Activated CD4-positive, alpha-beta T cell treated with anti-CD3 and anti-CD28 coated beads, Interleukin-2, Interleukin-4, amounts not matched to agents 100 ng/mL and 50 ng/mL, durations not matched to agents 16 hours and 8 hours (primary cell): ENCODE measurements at regions not wholly inside any gene's neighbourhood (a gene's known extent, or its start where the extent isn't known, plus 50 kb on each side); places are given as distances from the start of the nearest gene placed in this dataset.

Experiments used
- DNase-seq: peaks from one replicate; pipeline ENCODE4 v3.0.0-alpha.2; 2020; ENCODE audit warnings: low spot score

DNA sequence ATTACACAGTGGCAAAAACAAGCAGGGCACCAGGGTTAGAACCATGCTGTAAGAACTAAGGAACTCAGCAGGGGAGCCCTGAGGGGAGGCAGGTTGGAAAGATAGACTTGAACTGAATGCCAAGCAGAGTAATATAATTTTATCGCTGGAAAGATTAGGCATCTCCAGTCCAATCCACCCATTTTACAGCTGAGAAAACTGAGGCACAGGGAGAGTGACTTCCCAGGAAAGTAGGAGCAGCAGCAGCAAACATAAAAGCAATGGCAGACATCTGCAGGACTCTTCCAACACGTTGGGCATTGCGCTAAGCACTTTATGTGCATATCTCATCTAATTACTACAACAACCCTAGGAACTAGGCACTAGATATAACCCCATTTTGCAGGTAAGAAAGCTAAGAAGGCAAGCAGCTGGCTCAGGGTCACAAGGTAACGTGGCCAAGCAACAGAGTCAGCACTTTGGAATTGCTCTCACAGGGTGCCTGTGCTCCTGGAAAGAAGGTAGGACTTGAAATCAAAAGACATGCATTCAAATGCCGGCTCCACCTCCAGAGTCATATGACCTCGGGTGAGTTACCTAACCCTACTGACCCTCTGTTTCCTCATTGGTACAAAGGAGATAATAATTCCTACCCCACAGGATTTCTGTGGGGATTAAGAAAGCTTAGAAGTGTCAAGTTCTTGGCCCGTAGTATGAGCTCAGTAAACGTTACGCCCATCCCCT, 215.3 kb downstream of the BARX2 start:
- no peak for DNase-seq

DNA sequence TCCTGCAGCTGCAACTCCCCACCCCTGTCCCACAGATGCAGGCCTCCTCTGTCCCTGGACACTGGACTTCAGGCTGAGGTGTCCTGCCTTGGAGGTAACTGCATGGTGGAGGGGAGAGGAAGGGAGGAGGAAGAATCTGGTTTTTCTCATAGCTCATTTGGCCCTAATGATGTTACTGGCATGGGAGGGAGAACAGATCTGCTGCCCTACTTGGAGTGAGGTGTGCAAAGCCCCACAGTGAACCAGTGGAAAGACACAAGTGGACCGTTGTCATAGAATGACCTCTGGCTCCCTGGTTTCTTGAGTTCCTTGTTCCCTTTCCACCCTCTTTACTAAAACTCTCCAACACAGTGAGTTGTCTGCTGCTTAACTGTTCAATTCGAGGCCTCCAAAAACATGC, 215.9 kb downstream of the BARX2 start:
- DNase-seq: no peak

DNA sequence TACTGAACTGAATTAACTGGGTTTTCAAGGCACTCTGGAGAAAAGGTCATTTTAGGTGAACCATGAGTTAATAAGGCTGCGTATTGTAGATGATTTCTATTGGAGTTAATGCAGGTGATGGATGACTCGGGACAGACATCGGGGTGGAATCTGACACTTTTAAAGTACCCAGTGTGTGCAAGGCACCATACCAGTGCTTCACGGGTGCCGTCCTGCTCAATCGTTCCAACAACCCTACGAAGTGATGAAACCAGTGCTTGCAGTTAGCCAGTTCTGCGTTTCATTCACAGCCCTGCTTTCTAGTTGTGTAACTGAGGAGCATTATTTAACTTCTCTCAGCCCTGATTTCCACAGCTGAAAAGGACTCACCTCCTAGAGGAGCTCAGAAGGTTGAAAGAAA, 216.5 kb downstream of the BARX2 start:
- no peak for DNase-seq

DNA sequence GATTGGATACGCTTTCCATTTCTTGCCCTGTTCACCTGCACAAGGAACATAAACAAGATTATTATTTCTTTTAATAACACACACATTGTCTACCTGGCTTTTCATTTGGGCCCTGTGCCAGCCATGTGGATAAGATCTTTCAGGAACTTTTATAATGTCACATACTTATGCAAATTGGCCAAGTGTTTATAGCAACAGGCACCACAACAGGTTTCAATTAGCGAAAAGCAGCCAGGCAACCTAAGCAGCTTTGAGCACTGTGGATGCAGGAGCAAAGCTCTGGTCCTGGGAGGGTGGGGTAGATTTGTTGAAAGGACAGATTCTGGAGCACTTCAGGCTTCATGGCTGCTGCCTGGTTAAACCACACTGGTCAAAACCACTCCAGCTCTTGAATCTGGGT, 217.4 kb downstream of the BARX2 start:
- DNase-seq: no peak

DNA sequence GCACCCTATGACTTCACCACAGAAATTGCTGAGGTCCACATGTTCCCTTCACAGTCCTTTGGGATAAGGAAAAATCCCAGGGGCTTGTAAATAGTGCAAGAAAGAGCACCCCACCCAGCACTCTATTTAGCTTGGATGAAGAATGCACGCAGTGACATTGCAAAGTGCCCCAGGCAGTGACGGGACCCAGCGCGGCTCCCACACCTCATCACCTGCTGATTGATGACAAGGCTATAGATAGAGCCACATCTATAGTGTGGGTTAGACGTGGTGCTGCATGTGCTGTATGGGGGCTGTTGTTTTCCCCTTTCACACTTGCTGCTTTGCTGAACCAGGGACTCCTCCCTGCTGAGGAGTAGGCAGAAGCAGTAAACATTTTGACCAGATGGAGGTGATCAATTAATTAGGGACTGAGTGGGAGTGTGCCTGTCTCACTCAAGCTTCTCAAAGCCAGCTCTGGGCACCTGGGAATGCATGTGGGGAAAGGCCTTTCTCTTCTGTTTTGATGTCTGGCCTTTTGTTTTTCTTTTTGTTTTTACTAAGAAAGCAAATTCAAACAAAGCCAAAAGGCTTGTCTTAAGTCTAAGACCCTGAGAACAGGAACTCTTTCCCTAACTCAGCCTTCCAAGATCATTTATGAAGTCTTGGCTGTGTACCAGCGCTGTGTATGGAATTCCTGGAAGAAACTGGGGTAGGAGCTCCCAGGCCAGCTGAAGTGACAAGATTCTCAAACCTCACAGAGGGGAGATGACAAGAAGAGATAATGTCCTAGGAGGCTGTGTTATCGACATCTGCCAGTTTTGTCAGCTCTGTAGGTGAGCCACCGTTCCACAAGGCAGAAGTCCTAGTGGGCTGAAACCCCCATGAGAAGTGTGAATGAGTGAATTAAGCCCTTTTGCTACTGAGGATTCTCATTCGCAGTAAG, 219.7 kb downstream of the BARX2 start:
- DNase-seq: no peak

DNA sequence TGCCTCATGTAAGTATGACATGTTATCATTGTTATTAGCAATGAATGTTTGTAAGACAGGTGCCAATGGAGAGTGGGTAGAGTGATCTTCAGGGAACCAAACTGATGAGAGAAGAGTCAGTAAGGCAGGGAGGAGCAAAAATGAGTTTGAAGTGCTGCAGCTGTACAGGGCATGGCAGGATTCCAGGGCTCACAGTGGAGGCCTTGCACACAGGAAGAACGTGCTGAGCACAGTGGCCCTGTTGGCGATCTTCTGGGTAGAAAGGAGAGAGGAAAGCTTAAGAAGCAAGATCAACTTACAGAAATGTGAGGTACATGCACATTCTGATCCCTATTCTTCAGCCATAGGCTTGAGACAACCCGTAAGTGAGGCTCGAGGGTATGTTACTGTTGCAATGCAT, 219.3 kb upstream of the TMEM45B start:
- DNase-seq: no peak

DNA sequence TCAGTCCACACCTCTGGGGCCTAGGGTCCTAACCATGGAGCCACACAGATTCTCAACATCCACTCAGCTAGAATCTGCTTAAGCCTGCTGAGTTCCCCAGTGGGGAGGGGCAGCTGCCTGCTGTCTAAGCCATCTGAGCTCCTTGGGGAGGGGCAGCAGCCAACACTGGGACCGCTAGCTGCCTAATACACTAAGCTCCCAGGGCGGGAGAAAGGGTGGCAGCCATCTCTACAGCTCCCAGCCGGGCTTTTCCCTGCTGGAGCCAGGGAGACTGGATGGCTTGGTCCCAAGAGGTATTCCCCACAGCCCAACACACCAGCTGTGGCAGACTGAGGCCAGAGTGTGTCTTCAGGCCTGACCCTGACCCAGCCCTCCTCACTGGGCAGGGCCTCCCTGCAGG, 217.3 kb upstream of the TMEM45B start:
- no peak for DNase-seq

DNA sequence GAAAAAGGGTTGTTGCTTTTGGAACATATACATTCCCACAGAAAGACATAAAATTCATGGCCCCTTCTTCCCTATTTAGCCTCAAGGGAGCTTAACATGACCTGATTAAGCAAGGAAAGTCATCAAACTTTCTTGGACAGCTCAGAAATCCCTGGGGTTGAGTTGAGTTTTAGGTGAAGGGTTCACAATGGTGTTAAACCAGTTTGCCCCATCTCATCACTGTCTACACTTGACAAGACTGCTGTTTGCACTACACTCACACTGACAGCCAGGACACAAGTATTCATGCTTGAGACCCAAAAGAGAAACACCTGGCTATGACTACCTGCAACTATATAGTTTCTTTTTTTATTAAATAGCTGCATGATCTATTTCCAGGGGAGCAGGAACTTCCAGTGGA, 209.8 kb upstream of the TMEM45B start:
- DNase-seq: no peak

DNA sequence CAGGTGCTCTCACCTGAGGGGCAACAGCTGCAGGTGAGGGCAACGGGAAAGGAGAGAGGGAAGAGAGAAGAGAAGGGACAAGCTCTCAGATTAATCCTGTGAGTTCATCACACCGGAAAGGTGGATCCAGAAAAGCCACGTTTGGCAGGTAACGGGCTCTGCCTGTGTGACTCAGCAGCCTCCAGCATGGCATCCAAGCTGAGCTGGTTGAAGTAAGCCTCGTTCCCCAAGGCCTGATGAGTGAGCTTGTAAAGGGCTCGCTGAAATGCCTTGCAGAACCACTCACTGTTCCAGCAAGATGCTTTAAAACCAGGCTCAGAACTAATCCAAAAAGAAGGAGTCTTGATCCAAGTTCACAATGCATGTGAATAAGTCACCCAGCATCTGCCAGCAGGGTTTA, 206.9 kb upstream of the TMEM45B start:
- DNase-seq: no peak

DNA sequence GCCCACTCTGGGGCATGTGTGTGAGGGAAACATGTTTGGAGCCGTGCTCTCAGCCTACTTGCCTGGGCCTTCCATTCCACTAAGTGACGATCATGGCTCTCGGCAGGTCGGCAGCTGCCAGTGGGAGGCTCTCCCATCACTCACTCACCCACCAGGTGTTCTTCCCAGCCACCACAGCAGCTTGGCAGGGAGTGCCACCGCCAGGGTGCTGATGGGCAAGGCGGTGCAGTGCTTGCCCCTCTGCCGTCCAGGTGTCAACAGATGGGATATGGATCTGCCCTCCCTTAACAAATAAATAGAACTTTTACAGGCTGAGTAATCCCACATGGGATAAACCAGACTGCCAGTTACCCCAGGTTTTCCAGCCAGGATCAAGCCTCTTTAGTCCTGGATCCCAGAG, 205.5 kb upstream of the TMEM45B start:
- DNase-seq: no peak

DNA sequence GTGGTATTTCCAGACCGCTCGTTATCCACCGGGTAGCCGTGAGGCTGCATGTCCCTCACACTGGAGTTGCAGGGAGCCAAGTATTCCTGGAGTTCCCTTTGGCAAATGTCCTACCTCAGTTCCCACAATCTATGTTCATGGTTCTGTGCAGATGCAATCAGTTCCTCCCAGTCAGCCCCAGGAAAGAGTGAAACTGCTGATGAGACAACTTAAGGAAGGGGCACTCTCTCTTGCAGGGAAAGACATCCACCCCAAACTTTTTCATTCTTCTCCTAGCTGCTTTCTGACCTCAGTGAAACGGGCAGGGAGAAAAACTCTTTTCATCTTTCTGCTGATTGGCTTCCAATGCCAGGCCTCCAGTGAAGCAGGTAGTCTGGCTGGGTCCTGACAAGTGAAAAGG, 205.1 kb upstream of the TMEM45B start:
- no peak for DNase-seq

DNA sequence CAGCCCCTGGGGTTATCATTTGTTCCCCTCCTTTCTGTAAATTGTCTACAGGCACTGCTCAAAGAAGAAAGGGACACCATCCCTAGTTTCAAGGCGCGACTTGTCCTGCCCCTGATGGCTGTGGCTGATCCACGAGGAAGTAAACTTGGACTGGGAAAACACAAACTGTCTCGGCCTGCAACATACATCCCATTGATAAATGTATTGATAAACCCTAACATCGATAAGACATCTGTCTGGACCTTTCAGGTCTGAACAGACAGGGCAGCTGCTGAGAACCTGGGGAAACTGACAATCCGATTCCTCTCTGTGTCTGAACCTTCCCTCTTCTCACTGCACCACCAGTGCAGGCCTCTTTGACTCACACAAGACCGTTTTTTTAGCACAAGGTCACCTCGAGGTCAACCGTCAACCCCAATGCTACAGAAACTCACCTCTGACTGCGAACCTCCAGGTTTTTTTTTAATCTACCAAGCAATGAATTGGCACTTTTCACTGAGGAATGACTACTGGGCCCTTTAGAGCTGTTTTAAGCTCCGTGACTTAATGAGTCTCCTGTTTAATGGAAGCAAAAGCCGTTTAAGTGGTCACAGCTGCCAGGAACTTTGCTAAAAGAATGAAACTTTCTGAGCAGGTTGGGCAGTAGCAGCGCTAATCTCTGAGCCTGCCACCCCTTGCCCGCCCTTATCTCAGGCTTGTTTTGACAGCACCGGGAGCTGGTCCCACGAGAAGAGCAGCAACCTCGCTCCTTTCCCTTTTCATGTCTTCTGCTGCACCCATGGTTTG, 203.8 kb upstream of the TMEM45B start:
- DNase-seq: no peak

DNA sequence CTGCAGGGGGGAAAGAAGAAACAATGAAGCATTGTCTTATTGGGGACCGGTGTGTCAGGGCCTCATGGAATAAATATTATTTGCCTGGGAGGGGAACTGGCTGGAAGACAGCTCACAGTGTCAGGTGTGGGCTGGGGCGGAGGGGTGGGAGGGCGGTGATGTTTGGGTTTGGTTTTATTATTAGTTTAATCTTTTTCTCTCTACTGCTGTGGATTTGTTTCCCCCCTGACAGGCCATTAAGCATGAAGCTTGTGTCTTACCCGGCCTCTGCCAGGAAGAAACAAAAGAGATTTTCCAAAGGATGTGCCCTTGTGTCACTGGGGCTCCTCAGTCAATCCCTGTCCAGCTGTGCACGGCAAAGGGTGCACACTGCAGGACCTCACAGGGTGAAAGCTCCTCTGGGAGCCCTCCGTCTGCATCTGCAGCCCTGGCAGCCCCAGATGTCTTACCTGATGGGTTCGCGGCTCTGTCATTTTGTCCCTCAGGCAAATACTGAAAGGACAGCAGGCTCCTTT, 203.1 kb upstream of the TMEM45B start:
- no peak for DNase-seq

DNA sequence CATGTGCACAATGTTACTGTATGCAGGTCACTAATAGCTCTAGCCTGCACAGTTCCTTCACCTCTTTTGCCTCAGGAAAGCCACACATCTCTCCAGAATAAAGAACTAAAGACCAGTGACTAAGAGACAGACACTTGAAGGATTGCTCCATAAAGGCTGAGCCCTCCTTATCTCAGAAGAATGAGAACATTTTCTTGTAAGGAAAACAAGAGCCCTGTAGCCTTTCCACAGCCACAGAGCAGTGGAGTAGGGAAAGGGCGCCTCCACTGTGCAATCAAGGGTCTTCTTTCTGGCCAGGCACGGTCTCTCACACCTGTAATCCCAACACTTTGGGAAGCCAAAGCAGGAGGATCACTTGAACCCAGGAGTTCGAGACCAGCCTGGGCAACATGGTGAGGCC, 202.6 kb upstream of the TMEM45B start:
- no peak for DNase-seq

DNA sequence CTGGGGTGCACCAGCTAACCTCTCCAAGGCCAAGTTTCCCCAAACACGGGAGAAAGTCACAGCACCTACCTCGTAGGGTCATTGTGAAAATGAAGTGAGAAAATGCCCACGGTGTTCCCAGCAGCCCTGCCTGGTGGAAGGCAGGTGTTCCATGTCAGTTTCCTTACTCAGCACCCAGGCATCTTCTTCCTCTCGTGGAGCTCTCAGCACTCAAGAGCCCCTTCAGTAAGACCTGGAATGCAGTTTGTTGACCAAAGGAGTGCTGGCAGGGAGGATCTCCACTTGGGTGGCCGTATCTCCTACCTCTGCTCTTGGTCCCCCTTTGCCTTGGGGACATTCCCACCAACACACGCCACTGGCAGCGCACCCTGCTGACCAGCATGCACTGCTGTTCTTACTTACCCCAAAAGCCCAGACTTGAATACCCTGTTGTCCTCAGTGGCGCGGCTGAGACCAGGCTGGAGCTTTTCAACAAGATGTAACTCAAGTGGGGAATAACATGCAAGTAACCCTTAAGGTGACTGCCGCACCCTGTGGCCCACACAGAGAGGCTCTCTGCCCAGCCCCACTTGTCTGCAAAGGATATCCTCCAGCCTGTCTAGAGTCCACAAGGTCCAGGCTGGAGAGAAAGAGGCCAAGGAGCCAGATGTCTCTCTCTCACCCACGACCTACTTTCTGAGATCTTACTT, 201.2 kb upstream of the TMEM45B start:
- DNase-seq: no peak

DNA sequence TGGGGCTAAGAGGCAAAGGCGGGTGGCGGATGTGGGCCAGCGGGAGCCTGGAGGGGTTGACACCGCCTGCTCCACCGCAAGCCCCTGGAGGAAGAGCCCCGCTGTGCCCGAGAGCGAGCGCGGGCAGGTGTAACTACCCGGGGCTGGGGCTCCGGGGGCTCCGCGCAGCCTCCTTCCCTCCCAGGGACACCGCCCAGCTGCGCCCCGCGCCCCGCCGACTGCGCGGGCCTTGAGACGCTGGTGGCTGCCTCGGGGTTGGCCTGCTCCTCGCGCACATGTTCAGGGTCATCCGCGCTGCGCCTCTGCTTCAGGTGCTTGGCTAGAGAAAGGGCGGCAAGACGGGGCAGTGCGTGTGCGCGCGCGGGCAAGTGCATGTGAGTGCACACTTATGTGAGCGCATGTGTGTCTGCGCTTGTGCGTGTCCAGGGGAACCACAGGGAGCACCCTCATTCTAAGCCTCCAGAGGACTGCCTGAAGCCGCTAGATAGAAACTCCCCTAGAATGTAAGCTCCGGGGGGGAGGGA, 197.5 kb upstream of the TMEM45B start:
- no peak for DNase-seq

DNA sequence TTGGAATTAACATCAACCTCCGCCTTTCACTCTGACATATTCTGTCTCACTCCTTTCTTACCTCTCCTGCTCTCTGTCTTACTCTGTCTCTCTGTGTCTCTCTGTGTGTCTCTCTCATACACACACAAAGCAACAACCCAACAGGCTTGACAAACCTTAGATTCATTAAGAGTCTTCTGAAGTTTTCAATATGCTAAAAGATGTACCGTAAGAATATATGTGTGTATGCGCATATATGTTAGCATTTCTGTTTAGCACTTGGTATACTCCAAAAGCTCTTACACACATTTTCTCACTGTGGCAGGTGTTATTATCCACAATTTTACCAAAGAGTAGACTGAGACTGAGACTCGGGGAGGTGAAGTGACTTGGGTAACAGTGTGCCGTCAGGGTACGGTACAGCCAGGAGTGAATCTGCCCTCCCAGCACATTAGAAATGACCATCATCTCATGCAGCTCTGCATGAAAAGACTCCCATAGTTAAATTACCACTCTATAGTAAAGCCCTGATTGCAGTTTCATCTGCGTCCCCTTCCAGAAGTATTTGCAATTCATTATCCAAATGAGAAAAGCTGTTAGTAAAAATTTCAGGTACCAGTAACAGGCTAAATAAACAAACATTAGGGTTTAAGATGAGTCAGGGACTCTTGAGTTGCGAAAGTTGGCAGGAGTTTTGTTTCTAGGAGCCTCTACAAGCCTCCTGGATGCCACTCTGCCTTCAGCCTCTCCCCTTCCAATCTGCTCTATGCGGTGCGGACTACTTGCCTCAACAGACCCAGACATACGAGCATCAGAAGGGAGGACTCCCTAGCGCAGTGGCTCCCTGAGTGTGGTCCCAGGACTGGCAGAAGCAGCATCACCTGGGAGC, 195.2 kb upstream of the TMEM45B start:
- no peak for DNase-seq

DNA sequence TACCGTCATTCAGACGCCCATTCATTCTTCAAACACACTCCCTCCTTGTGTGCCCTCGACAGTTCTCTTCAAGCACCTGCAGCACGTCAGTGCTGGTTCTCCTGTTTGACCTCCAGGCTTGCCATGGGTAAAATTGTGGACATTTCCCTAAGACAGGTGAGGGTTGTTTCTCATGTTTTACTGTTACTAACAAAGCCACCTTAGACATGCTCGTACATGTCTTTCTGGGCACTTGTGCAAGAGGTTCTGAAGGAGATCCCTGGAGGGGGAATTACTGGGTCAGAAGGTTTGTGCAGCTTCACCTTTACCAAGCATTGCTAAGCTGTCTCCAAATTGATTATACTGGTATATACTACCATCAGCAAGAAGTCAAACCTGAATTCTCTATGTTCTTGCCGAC, 189.7 kb upstream of the TMEM45B start:
- DNase-seq: no peak

DNA sequence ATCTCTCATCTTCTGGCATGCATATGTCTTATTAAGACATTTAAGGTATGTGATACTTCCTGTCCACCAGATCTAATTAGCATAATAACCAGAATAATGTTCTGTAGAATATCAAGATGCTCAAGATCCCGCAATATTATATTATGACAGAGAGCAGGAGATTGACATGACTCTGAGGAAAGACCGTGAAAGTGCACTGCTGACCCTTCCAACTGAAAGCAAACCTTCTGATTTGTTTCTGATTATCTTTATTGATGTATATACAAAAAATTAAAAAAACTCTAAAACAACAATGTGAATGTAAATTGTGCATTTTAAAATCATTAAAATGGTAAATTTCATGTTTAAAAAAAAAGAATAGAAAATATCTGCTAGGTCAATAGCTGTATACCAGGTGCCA, 184.4 kb upstream of the TMEM45B start:
- DNase-seq: no peak

DNA sequence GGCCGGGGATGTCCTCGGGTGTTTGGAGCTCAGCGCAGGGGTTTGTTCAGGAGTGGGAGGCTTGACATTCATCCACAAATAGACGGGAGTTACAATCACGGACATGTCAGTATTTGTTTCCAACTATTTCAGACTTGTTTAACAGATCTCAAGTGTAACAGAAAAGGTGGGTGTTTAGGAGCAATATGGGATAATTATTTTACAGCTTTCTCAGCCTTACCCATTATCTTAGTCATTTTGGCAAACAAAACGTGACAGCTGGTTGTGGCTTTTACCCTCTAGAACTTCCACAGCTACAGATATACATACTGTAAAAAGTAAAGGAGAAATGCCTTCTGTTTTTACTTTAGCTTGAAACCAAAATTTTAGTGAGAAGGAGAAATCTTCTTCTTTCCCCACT, 178.7 kb upstream of the TMEM45B start:
- no peak for DNase-seq

DNA sequence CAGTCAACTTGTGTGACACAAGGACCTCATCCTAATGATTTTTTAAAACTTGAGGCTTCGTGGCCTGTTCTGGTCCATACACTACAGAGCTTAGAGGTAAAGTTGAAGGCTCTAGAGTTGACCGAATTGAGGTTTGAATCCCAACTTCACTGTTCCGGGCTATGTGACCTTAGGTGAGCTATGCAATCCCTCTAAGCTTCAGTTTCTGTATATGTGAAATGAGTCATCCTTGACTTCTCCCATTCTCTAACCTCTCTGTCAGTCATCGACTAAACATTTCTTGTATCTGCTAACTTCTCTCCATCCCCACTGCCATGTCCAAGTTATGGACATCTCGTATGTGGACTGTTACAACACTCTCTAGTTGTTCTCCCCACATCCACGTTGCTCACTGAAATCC, 178.2 kb upstream of the TMEM45B start:
- DNase-seq: peak; percentile 46
